ENCODE measurements at regions not wholly inside any gene's neighbourhood (a gene's known extent, or its start where the extent isn't known, plus 50 kb on each side); places are given as distances from the start of the nearest gene placed in this dataset.
A peak's percentile ranks its signal among the peaks of the same experiment; 100 is the strongest.

GRCh38 chr10:62554632-62555199, 180.5 kb downstream of the ZNF365 start:
- no peak for DNase-seq

GRCh38 chr10:62559481-62560200, 185.5 kb downstream of the ZNF365 start:
- DNase-seq, result no peak

GRCh38 chr10:62560201-62560819, 186.1 kb downstream of the ZNF365 start:
- no peak for DNase-seq

- no peak for DNase-seq
These were observed 187.0 kb downstream of the ZNF365 start for GRCh38 chr10:62561151-62561550.

DNA sequence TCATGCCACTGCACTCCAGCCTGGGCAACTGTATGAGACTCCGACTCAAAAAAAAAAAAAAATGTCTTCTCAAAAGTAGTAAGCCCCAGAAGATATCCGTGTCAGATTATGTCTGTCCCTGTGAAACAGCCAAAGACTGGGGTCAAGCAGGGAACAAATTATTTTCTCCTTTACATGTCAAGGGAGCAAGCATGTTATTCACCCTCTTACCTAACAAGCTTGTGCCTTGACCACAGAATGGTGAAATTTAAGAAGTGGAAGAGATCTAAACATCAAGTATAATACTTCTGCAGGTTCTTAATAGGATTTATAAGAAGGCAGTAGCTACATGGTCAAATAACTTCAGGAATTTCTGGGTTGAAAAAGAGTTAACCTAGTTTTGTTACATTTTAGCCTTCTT, 187.9 kb downstream of the ZNF365 start:
- DNase-seq, result no peak

DNA sequence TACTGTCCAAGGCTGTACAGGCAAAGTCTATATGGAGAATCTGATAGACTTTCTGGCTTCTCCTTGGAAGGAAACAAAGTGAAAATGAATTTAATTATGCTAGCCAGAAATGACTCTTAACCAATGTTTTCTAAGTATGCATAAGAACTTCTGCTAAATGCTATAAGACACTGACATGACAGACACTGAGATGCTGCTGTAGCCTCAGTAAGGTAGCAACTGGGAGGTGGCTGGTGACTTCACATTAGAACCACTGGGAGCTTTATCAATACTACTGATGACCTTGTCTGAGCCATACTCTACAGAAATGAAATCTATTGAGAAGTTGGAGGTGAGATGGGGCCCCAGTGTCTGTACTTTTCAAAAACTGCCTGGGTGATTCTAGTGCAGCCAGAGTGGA, 188.6 kb downstream of the ZNF365 start:
- DNase-seq, result no peak

DNA sequence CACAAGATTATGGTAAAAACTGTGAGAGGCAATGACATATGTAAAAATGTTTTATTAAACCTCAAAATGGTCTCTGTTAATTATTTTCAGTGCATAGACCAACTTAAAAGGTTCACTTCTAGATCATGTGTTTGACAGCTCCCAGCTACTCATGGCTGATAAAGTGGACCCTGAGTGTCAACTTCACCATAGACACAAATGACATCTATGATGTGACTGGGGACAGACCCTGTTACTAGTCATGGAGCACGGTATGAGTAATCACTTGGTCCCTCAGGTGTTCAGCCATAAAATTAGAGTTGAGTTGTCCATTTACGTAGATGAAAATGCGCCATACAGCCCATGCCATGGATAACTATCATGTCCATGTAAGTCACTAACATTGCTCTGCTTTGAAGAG, 199.8 kb downstream of the ZNF365 start:
- no peak for DNase-seq

- DNase-seq, result no peak
These were observed 202.9 kb downstream of the ZNF365 start for GRCh38 chr10:62577076-62577475.

DNA sequence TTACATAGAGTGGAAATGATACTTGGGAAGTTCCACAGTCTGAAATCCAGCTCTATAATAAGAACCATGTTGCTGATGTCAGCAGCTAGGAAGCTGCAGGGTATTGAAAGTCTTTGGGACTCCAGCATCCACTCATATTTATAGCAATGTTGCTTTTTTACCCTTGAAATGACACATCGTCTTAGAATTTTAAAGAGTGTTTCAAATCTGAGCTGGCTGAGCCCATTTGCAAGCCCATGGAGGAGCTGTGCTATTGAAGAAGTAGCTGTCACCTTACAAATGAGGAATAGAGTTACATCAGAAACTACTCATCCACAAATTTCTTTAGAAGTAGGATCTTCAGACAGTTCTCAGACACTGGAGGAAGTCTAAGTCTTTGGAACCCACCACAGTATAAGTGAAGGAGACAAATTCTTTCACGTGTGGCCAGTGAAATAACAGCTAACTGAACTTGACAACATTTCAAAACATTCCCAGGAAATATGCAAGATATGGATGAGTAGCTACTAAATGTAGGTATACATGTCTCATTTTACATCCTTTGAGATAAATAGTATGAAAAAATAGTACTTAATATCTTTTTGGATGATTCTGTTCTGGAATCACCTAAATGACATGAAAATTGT, 203.6 kb downstream of the ZNF365 start:
- no peak for DNase-seq

- no peak for DNase-seq
These were observed 204.1 kb downstream of the ZNF365 start for GRCh38 chr10:62578301-62578700.

DNA sequence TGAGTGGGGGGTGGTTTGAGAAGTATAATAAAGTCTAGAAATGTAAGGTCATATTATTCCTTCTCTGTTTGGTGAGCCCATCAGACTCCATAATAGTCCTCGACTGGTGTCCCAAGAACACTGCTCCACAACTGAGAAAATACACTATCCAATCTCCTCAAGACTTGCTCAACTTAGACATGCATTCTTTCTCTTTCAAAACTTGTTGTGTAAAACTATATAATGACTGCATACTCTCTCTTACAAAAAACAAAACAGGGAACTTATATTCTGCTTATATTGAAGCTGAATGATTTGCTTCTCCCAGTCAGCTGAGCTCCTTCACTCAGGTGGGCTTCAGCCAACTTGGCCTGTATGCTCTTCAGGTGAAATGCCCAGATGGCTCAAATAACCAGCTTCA, 204.7 kb downstream of the ZNF365 start:
- DNase-seq, result no peak

DNA sequence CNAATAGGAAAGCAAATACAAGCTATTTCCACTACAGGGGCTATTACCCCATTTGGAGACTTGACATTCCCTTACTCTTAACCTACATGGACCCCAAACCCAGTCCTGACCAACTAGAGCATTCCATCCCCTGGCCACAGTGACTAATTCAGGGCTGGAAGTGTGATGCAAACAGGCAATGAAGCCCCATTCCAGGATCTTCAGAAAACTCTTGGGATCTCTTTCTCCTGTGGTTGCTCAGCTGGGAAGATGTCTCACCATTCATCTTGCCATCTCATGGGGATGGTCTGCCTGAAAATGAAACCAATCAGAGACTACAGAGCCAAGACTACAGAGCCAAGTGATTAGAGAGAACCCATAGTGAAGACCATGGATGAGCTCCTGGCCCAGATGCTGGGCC, 206.2 kb downstream of the ZNF365 start:
- no peak for DNase-seq

- DNase-seq, result no peak
These were observed 207.2 kb downstream of the ZNF365 start for GRCh38 chr10:62581351-62581750.

GRCh38 chr10:62582101-62582705, 208.0 kb downstream of the ZNF365 start:
- no peak for DNase-seq

DNA sequence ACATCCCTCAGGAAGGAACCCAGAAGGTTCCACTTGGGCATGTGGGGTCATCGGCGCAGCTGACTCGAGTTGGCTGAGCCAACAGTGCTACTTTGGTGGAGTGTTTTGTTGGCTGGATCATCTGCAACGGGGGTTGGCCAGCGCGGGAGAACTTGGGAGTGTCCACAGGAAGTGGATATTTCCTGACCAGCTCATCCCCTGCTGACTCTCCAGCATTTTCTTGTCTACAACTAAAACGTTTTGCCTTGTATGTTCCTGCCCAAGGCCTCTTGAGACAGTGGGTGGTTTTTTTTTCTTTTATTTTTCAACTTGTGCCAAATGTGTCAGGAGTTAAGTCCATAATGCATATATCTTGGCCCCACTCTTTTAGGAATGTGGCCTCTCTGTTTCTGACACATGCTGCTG, 208.6 kb downstream of the ZNF365 start:
- no peak for DNase-seq

- no peak for DNase-seq
These were observed 209.9 kb downstream of the ZNF365 start for GRCh38 chr10:62583876-62584615.

DNA sequence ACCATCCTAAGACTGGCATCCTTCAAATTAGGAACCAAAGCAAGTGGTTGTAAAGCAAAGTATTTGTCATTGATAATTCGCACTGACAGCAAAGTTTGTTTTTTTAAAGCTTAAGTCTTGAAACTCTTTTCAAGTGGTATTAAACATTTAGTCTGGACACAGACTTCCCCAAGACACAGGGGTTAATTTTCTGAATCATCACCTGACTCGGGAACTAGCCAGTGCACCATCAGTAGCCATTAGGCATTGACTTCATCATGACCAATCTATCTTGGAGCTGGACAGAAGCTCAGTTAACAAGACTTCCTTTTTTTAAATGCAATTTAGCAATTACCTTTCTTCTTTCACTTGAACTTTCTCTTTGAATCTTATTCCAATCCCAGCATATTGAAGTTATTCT, 210.6 kb downstream of the ZNF365 start:
- no peak for DNase-seq

GRCh38 chr10:62585211-62585775, 211.1 kb downstream of the ZNF365 start:
- DNase-seq, result no peak

GRCh38 chr10:62587011-62587410, 212.8 kb downstream of the ZNF365 start:
- no peak for DNase-seq

DNA sequence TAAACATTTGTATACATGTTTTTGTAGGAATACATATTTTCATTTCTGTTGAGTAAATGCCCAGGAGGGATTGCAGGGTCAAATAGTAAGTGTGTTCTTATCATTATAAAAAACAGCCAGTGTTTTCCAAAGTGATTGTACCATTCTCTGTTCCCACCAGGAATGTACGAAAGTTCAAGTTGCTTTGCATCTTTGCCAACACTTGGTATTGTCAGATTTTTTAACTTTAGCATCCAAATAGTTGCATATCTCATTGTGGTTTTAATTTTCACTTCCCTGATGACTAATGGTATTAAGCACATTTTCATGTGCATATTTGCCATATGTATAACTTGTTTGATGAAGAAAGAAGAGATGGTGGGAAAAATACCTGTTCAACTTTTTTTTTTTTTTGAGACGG, 213.9 kb downstream of the ZNF365 start:
- DNase-seq, result no peak

- DNase-seq, result no peak
These were observed 214.8 kb upstream of the ADO start for GRCh38 chr10:62589689-62590088.

GRCh38 chr10:62590306-62590705, 214.2 kb upstream of the ADO start:
- DNase-seq, result no peak

DNA sequence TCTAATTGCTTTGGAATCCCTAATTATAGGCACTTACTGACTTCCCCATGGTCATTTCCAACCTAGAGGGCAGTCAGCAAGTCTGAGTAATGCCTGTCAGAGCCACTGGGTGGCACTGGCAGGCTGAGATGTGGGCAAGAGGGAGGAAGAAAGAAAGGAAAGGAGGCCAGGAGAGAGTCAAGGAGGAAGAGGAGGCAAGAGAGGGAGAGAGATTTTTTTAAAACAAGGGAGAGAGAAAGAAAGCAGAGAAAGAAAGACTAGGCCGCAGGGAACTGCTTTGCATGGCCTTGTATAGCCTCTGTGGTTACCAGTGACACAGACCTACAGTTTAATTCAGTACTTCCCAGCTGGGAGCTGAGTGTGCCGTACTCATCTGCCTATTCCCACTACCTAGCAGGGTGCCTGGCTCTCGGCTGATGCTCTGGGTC, 210.4 kb upstream of the ADO start:
- peak; percentile 68 for DNase-seq

All from activated CD8-positive, alpha-beta memory T cell treated with anti-CD3 and anti-CD28 coated beads, Interleukin-2, amount 50 U/mL, for 48 hours (primary cell).